GM23338 (cell line): ENCODE measurements at regions not wholly inside any gene's neighbourhood (a gene's known extent, or its start where the extent isn't known, plus 50 kb on each side); places are given as distances from the start of the nearest gene placed in this dataset.

Experiments
- CTCF ChIP-seq, 2 experiments: fragments of 200-600 bp in 1 of 2; sonication (generic) in 1 of 2; conservative IDR thresholded peaks; 2 replicates each; pipeline versions ENCODE4 v1.5.1 to v1.6.1; 2016 to 2017; ENCODE audit warnings: antibody characterized with exemption in 2 of 2, low read depth in 2 of 2, mild to moderate bottlenecking in 2 of 2, moderate library complexity in 1 of 2
- EZH2 ChIP-seq: fragments of 200-600 bp; sonication (generic); IDR thresholded peaks from one replicate; pipeline ENCODE4 v1.8.0; 2017; ENCODE audit warnings: antibody characterized with exemption, mild to moderate bottlenecking, low read depth; ENCODE audit not compliant: unreplicated experiment
- EZH2phosphoT487 ChIP-seq: fragments of 200-600 bp; sonication (generic); IDR thresholded peaks from one replicate; pipeline ENCODE4 v1.8.1; 2018; ENCODE audit warnings: antibody characterized with exemption; ENCODE audit not compliant: unreplicated experiment
- JUNB ChIP-seq: IDR thresholded peaks from one replicate; pipeline ENCODE4 v1.6.1; 2016; ENCODE audit warnings: antibody characterized with exemption; ENCODE audit not compliant: unreplicated experiment
- NANOG ChIP-seq: IDR thresholded peaks from 2 replicates; pipeline ENCODE4 v1.6.1; 2016; ENCODE audit warnings: antibody characterized with exemption, borderline replicate concordance
- POLR2AphosphoS5 ChIP-seq: IDR thresholded peaks from 2 replicates; pipeline ENCODE4 v1.6.1; 2016; ENCODE audit warnings: antibody characterized with exemption, low read depth
- REST ChIP-seq: IDR thresholded peaks from one replicate; pipeline ENCODE4 v1.6.1; 2018; ENCODE audit warnings: antibody characterized with exemption; ENCODE audit not compliant: unreplicated experiment
- ZNF331 ChIP-seq: fragments of 250-450 bp; sonication (Bioruptor Pico); IDR thresholded peaks from 2 replicates; pipeline ENCODE4 v1.5.0; 2020; ENCODE audit warnings: low read depth, mild to moderate bottlenecking, moderate library complexity

GRCh38 chr10:35268323-35268722 lies 68.0 kb upstream of the CCNY start:
- TF ChIP-seq CTCF (conservative IDR thresholded peaks at IDR 0.05; ENCODE audit: low read depth in 2 of 2) (no peak), POLR2AphosphoS5 (no peak), REST (no peak), EZH2 (no peak), EZH2phosphoT487 (no peak), JUNB (no peak), NANOG (no peak), ZNF331 (CRISPR knock-in tag) (no peak)
